ENCODE measurements at regions not wholly inside any gene's neighbourhood (a gene's known extent, or its start where the extent isn't known, plus 50 kb on each side); places are given as distances from the start of the nearest gene placed in this dataset.

GRCh38 chr17:13359774-13360173 is 242.0 kb downstream of the HS3ST3A1 start:
- TF ChIP-seq EZH2 (IDR thresholded peaks at IDR 0.05; ENCODE audit: insufficient read depth, poor library complexity, severe bottlenecking) (no peak), EZH2phosphoT487 (IDR thresholded peaks at IDR 0.05; ENCODE audit: insufficient read depth, low read depth) (no peak)

Measured in GM23248 (cell line).